HK-2 (cell line): ENCODE measurements at regions not wholly inside any gene's neighbourhood (a gene's known extent, or its start where the extent isn't known, plus 50 kb on each side); places are given as distances from the start of the nearest gene placed in this dataset.
"Not testable (repeated sequence)": the region's sequence is repeated elsewhere in the genome, so short reads cannot be mapped to it uniquely, and the experiment has no call there.

Experiments
- DNase-seq: peaks from one replicate; pipeline ENCODE4 v3.0.0-alpha.2; 2018; ENCODE audit not compliant: unreplicated experiment

- not testable (repeated sequence) for DNase-seq
Measured at GRCh38 chr13:107916902-107917301, 298.4 kb downstream of the LIG4 start.

DNA sequence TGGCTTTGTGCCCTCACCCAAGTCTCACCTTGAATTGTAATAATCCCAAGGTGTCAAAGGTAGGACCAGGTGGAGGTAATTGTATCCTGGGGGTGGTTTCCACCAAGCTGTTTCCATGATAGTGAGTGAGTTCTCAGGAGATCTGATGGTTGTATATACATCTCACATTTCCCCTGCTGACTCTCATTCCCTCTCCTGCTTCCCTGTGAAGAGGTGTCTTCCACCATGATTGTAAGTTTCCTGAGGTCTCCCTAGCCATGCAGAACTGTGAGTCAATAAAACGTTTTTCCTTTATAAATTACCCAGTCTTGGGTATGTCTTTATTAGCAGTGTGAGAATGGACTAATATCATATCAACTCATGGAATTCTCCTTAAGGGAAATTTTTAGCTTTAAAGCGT, 302.6 kb downstream of the LIG4 start:
- no peak for DNase-seq

- no peak for DNase-seq
Measured at GRCh38 chr13:107907065-107907805, 308.1 kb downstream of the LIG4 start.

- DNase-seq: no peak
Measured at GRCh38 chr13:107906131-107906530, 309.2 kb downstream of the LIG4 start.

DNA sequence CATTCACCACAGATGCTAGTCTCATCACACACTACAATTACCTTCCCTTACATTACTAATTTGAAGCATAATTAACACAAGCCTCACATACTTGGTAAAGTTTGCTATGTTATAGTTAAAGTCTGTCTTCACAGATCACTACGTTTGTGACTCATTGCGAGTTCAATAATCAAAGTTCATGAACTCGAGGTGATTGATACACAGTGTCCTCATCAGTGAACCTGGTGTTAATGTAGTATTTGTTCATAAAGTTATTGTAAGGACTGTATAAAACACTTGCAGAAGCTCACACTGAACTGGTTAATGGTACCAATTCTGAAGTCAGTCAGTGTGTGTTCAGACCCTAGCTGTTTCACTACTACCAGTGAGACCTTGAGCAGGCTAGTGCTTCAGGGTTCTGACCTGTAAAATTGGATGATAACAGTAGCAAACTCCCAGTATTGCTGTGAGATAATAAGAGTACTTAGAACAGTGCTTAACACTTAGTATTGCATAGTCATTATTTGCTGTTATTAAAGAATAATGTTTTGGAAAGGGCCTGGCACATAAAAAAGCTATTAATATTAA, 313.3 kb downstream of the LIG4 start:
- DNase-seq: no peak

DNA sequence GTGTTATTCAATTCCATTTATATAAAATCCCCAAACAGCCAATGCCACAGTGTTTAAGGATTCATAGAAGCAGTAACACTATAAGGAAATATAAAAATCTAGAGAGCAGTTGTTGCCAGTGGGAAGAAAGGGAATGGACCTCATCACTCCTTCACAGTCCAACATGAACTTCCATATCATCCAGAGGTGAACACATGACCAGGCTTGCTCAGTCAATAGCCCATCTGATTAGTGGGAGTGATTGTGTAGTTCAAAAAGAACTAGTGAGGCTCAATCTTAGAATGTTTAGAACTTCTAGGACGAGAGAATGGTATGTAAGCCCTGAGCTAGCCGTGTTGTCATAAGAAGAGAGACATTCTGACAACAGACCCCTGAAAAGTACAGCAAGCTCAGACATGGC, 314.1 kb downstream of the LIG4 start:
- no peak for DNase-seq

DNA sequence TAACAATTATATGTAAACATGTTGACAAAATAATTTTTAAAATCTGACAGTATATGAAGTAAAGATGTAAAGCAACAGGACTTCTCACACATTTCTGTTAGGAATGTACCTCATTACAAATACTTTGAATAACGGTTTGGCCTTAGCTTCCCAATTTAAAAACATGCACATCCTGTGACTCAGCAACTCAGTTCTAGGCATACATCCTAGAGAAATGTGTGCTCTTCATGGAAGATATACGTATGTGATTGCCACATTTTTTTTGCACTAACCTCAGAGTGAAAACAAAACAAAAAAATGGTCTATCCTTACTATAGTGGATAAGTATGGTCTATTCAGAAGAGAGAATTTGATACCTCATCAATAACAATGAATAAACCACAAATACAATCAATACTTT, 314.6 kb downstream of the LIG4 start:
- DNase-seq: no peak

GRCh38 chr13:107886118-107886517, 329.2 kb downstream of the LIG4 start:
- no peak for DNase-seq

DNA sequence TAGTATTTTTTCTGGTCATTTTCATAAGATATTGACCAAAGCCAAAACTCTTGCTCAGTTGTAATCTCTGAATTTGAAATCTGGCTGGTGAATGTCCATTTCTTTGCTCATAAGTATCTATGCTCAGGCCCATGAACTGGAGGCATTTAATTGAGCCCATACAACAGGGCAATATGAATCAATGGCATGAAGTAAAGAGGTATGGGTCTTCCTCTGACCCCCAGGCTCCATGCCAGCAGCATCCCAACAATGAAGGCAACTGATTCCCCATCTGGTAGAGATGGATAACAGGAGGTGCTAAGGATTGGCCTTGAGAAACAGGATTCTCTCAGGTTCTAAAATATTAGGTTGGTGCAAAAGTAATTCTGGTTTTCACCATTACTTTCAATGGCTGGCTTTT, 330.8 kb downstream of the LIG4 start:
- no peak for DNase-seq

DNA sequence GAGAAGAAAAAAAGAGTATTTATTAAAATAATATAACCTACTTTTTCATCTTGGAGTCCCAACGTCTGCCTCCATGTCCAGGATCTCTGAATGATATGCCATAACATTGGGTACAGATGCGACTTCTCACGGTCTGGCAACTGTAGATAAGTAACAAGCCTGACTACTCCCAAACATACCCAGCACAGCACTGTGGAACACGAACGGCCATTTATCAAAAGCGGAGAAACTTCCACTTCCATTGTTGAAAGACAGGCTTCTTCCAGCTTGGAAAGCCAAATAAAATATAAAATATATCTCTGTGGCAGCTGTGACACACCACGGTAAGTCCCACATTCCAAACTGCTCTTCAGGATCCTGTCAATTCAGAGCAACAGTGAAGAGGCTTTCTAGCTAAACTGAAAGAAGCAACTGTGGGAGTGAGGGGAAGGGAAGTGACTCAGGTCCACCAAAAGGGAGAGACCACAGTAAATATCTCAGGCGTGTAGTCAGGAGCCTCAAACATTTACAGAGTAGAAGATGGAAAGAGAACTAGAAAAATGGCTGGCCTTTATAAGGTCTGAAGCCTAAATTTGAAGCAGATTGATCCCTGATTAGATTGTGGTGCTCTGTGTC, 331.7 kb downstream of the LIG4 start:
- peak; percentile 20 for DNase-seq

DNA sequence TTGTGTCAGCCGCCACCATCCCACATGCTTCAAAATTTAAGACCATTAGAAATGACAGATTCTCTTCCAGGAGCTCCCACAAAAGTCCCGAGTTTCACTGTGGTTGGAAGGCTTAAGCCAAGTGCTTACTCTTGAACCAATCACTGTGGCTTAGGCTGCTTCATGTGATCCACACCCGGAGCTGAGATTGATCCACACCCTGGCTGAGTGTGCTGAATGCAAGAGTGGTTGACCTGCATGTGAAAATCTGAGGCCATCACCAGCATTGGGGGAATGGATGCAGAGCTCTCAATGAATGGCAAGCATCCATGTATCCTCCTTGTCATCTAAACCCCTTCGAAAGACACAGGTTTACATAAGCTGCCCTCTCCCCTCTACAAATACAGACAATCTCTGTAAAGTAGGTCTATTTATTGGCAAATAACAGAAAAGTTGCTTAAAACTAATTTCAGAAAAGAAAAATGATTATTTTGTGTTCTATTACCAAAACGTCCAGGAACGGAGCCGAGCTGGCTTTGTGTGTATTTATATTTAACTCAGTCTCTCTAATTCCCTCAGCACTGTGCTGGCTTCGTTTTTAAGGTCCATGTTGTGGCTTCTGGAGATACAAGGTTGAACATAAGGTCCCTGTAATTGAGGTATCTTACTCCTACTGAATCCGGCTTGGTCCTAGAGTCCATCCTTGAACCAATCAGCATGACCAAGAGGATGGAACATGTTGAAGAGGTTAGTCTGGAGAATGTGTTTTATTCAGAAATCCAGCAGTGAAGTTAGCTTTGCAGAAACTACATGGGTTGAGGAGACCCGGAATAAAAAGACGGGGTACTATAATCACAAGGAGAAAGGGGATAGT, 332.4 kb downstream of the LIG4 start:
- no peak for DNase-seq

GRCh38 chr13:107881362-107881761, 334.0 kb downstream of the LIG4 start:
- DNase-seq: no peak

DNA sequence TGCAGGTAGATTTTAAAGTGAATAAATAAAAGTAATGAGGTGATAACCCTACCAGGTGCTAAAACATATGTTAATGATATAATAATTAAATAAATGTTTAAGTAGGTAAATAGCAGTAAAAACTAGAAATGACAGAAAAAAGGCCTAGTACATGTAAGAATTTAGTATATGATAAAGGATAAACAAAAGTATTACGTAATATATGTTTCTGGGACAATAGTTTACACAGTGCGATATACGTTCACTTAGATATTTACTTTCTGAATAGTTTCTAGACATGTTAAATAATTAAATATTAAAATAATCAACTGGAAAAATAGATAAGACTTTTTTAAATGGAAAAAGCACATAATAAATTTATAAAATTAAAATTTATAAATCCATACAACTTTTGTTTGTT, 340.9 kb downstream of the LIG4 start:
- no peak for DNase-seq

DNA sequence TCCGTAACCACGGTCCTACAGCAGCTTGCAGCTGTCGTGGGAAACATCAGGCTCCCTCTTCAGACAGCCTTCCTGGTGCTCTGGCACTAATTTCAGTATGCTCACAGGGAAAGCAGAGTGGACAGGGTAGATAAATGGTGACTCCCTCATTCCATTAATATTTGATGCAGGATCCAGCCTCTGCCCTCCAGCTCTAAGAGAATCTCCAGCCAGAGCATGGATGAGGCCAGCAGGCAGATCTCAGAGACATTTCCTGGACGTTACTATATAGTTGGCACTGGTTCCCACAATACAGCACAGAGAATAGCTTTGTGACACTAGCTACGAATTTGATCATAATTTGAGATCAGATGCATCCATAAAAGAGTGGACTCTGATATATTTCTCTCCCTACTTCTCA, 341.4 kb downstream of the LIG4 start:
- DNase-seq: no peak

DNA sequence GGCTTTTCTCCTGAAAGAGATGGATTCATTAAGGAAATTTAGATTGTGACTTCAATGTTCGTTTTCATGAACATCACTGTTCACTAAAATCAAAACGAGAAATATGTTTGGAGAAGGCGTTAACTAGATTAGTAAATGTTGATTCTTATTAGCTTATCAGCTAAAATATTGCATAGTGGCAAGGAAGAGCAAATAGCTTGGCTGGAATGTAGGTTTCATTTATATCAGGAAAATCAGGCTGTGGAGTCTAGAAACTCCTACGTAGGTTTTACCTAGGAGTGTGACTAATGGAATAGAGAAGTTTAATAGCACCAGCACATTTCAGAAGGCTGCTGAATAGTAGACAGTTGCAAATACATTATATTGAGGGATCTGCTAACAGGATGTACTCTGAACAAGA, 344.9 kb downstream of the LIG4 start:
- DNase-seq: no peak

- peak; percentile 64 for DNase-seq
Measured at GRCh38 chr13:107867701-107868661, 347.4 kb downstream of the LIG4 start.

GRCh38 chr13:107866941-107867623, 348.3 kb downstream of the LIG4 start:
- peak; percentile 58 for DNase-seq

DNA sequence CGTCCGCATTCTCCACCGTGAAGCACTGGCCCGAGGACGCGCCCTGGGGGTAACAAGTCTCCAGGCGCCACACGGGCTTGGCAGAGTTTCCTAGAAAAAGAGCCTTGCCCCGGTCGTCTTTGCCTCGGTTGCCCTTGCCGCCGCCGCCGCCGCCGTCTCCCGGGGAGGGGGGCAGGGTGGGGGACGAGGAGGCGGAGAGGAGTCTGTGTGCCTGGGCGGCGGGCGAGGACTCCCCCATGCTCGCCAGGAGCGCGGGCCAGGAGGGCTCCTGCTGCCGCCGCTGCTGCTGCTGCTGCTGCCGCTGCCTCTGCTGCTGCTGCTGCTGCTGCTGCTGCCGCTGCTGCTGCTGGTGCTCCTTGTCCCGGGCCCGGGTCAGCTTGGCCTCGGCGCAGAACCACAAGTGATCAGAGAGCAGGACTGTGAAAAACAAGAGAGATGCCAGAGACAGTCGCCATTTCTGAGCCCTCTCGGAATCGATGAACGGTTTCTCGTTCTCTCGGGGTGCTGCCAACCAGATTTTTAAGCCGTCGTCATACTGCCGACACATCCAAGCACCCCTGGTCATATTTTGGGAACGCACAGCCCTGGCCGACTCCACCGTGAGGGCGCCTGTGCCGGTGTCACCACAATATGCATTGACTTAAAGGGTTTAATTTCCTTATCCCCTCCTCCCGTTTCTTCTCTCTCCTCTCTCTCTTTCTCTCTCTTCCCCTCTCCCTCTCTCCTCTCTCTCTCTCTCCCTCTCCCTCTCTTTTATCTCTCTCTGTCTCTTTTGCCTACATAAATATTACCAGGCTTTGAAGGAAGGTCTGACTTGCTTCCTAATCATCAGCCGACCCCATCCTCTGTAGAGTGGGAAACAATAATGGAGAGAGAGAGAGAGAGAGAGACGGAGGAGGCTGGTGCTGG, 349.1 kb downstream of the LIG4 start:
- DNase-seq: peak; percentile 42

DNA sequence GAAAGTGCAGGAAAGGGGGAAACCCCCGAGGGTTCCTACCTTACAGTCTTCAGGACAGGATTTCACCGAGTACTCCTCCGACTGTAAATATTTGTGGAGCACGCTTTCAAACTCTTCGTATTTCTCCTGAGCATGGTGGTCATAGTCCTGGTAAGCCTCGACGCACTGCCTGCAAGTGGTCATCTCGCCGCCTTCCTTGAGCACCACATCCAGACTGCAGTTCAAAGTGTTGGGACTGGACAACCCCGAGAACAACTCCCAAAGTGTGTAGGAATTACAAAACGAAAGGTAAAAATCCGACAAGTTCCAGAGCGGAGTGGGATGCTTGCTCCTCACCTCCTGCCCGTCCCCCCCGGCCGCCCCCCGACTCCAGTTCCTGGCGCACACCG, 349.7 kb downstream of the LIG4 start:
- no peak for DNase-seq

- DNase-seq: no peak
Measured at GRCh38 chr13:107865318-107865575, 350.1 kb downstream of the LIG4 start.
